ENCODE measurements at regions not wholly inside any gene's neighbourhood (a gene's known extent, or its start where the extent isn't known, plus 50 kb on each side); places are given as distances from the start of the nearest gene placed in this dataset.

- DNase-seq, result no peak
Observed at GRCh38 chr7:35581605-35582210, 113.2 kb downstream of the HERPUD2 start.

DNA sequence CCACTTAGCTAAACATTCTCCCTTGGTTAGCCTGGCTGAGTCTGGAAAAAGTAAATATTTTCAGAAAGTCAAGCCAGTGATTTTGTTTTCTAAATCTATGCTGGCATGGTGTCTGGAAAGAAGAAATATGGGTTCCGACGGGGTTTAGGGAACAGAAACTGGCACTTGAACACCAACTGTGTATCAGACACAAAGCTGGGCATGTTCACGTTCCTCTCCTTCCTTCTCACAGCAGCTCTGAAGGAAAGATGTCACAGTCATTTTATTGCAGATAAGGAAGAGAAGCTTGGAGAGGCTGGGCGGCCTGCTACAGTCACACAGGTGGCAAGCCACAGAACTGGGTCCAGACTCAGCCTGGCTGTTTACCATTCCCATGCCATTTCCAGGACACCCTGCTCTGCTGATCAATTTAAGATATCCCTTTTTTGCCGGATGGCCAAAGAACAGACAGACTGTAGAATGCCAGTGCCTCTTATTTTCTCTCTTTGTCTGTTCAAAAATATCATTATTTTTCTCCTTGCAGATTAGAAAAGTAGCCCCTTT lies 118.8 kb downstream of the HERPUD2 start:
- DNase-seq, result no peak

- DNase-seq, result no peak
Observed at GRCh38 chr7:35571611-35572240, 123.2 kb downstream of the HERPUD2 start.

- no peak for DNase-seq
Observed at GRCh38 chr7:35570937-35571336, 124.0 kb downstream of the HERPUD2 start.

GRCh38 chr7:35565927-35566326 lies 129.0 kb downstream of the HERPUD2 start:
- DNase-seq, result no peak

GRCh38 chr7:35558841-35559240 lies 136.1 kb downstream of the HERPUD2 start:
- no peak for DNase-seq

DNA sequence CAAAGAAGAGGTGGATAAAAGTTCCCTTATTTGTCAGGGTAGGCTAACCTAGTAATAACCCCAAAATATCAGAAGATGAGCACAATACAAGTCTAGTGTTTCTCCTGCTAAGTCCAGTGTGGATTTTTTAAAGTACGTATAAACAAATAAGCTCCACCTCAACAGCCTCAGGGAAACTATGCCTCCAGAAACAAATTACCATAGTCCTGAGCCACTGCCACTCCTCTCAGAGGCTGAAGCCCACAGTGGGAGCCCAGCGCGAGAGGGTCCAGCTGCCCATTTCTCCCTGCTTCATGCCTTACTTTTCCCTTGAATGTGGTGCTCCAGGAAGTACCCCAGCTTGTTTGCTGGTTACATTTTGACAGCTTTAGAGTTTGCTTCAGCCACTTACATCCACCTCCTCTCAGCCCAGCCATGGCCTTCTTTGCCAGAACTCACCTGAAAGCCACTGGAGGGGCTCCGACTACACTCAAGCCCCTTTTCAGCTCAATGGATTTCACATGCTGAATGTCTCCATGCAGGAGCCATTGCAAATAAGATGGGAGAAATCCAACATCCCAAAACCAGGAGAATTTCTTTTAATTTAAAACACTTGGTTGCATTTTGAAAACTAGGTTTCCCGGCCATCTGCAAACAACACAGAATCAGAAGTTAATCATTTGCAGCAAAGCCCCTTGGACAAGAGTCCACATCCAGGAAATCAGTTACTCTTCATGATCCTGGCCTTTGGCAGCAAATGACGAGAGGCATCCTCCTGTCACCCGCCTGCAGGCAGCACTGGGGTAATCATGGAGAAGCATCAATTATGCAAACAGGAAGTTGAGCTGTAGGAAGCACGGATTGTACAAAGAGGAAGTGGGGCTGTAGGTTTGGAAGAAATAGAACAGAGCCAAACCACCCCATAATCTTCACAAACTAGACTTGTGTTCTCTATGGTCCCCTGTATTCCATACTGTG lies 138.1 kb downstream of the HERPUD2 start:
- DNase-seq, result no peak

DNA sequence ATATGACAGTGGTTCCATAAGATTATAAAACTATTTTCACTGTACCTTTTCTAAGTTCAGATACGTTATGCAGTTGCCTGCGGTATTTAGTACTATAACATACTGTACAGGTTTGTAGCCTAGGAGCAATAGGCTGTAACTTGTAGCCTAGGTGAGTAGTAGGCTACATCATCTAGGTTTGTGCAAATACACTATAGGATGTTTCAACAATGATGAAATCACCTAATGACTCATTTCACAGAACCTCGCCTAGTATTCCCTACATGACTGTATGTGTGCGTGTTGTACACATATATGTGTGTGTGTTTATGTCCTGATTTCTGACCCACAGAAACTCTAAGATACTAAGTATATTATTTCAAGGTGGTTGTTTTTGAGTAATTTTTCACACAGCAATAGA lies 139.0 kb downstream of the HERPUD2 start:
- DNase-seq, result no peak

- DNase-seq, result no peak
Observed at GRCh38 chr7:35555386-35555785, 139.5 kb downstream of the HERPUD2 start.

- DNase-seq, result no peak
Observed at GRCh38 chr7:35553519-35553918, 141.4 kb downstream of the HERPUD2 start.

DNA sequence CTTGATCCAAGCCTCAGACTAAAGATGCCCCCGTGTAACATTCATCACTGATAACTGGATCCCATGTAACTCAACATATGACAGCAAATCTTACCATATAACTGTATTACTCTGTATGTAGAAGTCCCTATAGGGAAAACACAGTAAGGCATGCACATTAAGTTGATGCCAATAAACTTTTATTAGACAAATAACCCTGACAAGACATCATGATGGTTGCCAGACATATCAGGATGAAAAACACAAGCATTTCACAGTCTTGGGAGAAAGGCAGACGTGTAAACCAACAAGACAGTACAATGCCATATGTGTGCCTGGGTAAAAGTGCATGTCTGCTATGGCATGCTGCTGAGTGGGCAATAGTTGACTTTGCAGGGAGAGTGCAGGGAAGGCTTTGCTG lies 142.2 kb downstream of the HERPUD2 start:
- no peak for DNase-seq

- DNase-seq, result no peak
Observed at GRCh38 chr7:35551321-35552081, 143.4 kb downstream of the HERPUD2 start.

- DNase-seq, result no peak
Observed at GRCh38 chr7:35550831-35551230, 144.1 kb downstream of the HERPUD2 start.

DNA sequence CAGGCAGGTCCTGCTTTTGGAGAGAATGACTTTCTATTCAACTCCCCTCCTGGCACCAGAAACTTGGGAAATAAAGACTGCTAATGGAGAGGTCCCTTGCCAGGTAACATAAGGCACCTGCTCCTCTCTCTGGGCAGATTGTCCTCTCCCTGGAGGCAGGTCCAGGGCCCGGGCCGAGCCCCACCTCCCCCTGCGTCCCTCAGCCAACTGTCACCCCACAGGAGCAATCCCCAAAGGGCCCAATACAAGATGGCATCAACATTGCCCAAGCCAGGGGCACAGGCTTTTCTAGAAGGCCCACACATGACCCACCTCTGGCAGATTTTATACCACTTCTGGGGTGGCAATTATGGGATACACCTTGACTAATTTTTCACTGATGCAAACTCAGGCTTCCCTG lies 145.2 kb downstream of the HERPUD2 start:
- no peak for DNase-seq

DNA sequence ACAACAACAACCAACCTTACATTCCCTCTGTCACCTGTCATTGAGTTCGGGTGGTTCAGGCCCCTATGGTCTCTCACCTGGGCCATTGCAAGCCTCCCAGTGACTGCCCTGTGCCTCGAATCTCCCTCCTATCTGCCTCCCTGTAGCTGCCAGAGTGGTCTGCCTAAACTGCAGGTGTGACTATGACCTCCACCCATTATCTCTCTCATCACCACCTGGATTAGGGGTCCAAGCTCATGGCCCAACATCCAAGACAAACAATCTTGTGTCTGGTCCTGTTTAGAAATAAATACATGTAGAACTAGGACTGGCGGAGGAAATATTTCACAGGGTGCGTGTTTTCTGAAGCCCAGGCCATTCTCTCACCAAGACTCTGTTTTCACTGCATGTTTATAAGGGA lies 146.6 kb downstream of the HERPUD2 start:
- no peak for DNase-seq

DNA sequence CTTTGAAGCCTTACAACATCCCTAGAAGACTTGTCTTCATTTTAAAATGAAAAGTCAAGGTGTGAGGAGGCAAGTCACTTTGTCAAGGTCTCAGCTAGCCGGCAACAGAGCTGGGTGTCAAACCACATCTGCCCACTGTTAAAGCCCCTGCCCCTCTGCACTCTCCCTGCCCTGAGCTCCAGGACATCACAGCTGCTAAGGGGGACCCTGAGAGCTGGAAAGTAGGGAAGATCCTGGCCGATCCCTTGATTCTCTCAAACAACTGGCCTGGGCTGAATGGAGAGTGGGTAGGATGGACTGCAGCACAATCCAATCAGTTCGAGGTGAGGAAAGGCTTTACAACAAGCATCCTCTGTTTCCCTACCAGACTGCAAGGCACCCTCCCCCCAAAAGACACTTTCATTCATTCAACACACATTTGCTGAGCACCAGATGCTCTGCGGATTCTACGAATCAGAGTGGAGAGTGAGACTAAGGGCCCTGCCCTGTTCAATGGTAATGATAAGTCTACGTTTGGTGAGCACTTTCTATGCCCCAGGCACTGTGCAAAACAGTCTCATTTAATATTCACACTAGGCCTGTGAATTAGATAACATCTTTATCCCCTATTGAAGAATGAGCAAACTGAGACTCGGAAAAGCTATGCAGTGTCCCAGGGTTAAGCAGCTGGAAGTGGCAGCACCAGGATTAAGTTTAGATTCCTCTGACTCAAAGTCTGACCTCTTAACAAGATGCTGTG lies 148.1 kb downstream of the HERPUD2 start:
- DNase-seq, result no peak

GRCh38 chr7:35545831-35546230 lies 149.1 kb downstream of the HERPUD2 start:
- no peak for DNase-seq

GRCh38 chr7:35544028-35544742 lies 150.8 kb downstream of the HERPUD2 start:
- DNase-seq, result no peak

DNA sequence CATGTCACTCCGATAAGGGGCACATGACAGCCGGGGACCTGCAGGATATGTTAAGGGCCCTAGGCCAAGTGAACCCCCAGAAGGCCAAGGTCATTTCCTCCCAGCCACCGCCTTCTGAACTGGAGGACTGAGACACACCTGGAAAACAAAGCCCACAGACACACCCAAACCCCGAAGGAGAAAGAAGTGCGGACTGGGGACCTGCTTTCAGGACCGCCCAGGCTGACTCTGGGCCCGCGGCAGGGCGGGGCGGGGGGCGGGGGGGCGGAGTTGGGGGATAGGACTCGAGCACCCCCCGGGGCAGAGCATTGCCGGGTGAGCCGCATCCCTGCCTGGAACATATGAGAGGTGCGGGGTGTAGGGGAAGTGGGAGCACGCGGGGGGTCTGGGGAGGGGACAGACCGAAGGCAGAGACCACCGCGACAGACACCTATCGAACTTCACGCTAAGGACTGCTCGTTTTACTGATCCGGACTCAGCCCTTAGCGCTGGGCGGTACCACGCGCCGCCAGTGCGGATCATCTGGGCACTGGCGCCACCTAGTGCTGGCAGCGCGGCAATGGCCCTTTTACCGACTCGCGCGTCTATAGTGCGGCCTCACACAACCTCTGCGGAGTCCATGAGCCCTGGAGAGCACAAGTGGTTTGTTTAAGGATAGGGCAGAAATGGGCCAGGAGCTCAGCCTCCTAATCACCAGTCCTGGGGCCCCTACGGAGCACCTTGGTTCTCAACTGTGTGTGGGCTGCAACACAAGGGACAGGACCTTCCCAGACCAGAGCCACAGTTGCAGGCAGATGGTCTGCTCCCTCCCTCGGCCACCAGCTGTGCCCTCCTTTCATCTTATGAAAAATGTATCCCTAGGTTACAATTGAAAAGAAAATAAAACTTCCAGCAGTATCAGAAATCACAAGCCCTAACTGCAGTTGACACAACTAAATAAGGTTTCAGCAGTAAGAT lies 157.6 kb downstream of the HERPUD2 start:
- DNase-seq, result peak; percentile 88

DNA sequence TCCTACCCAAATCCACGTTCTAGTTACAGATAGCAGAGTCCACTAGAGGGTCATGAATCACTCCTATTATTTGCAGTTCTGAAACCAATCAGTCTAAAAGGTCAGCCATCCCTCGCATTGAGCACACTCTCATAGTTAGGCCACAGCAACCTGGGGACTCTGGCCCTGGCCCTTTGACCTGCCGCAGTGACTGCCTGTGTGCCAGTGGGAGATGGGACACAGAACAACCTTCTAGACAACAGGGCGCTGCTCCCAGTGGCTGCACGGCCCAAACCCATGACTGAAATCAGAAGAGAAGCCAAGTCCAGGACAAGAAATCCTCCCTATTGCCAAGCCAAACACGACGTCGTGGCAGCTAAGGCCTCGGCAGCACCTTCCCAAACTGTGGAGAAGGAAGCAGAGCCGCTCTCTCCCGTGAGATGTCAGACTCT lies 158.5 kb downstream of the HERPUD2 start:
- DNase-seq, result no peak

Measured in stimulated activated CD8-positive, alpha-beta memory T cell treated with anti-CD3 and anti-CD28 coated beads, Interleukin-4, amount 100 ng/mL, for 48 hours (primary cell).